ENCODE measurements at regions not wholly inside any gene's neighbourhood (a gene's known extent, or its start where the extent isn't known, plus 50 kb on each side); places are given as distances from the start of the nearest gene placed in this dataset.

DNA sequence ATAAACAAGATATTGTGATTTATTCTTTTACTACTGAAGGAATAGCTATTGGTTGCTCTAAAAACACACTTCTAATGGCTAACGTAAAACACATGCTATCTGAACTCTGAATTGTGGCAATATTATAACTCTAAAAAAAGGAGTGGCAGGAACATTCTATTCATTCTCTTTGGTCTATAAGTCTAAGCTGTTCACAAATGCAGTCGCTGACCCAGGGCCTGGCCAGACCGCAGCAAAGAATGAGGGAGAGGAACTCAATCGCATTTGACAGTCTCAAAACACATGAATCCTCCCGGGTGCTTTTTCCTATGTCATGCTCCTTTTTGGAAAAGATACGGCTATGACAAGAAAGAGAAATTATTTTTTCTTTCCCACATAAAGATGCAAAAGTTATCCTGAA is 651.6 kb upstream of the PITX2 start:
- TF ChIP-seq, protein P1, sequence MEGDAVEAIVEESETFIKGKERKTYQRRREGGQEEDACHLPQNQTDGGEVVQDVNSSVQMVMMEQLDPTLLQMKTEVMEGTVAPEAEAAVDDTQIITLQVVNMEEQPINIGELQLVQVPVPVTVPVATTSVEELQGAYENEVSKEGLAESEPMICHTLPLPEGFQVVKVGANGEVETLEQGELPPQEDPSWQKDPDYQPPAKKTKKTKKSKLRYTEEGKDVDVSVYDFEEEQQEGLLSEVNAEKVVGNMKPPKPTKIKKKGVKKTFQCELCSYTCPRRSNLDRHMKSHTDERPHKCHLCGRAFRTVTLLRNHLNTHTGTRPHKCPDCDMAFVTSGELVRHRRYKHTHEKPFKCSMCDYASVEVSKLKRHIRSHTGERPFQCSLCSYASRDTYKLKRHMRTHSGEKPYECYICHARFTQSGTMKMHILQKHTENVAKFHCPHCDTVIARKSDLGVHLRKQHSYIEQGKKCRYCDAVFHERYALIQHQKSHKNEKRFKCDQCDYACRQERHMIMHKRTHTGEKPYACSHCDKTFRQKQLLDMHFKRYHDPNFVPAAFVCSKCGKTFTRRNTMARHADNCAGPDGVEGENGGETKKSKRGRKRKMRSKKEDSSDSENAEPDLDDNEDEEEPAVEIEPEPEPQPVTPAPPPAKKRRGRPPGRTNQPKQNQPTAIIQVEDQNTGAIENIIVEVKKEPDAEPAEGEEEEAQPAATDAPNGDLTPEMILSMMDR (conservative IDR thresholded peaks at IDR 0.05; ENCODE audit: low read length): no peak
- no peak for TF ChIP-seq EZH2phosphoT487 (IDR thresholded peaks at IDR 0.05; ENCODE audit: borderline replicate concordance, low read depth, low read length)

Measured in OCI-LY7 (cell line).